Transverse colon (tissue), 4 donors: ENCODE measurements at regions not wholly inside any gene's neighbourhood (a gene's known extent, or its start where the extent isn't known, plus 50 kb on each side); places are given as distances from the start of the nearest gene placed in this dataset.
"Not testable (repeated sequence)": the region's sequence is repeated elsewhere in the genome, so short reads cannot be mapped to it uniquely, and the experiment has no call there.

Experiments used
- EP300 ChIP-seq: sonication (generic); formaldehyde crosslinking; IDR thresholded peaks from one replicate; pipeline ENCODE4 v1.6.1; 2017; ENCODE audit warnings: antibody characterized with exemption, low read depth
- POLR2A ChIP-seq: fragments of 450-650 bp; IDR thresholded peaks from one replicate; pipeline ENCODE4 v1.6.1; 2016; ENCODE audit warnings: antibody characterized with exemption, mild to moderate bottlenecking, moderate library complexity
- POLR2AphosphoS5 ChIP-seq, 3 donors: sonication (generic); formaldehyde crosslinking; IDR thresholded peaks; one replicate each; pipeline ENCODE4 v1.6.1; 2016; ENCODE audit warnings: antibody characterized with exemption in 3 of 3
- TF ChIP-seq, protein P1 (sequence below), 5 experiments: fragments of 200-600 bp in 3 of 5; fragments of 450-650 bp in 2 of 5; sonication (generic) in 3 of 5; IDR thresholded peaks; 1 replicate in 2 of 5; 2 replicates in 3 of 5; pipeline ENCODE4 v1.5.1; 2016 to 2017; ENCODE audit warnings: antibody characterized with exemption in 5 of 5, inconsistent platforms in 3 of 5, mild to moderate bottlenecking in 2 of 5, moderate library complexity in 1 of 5

DNA sequence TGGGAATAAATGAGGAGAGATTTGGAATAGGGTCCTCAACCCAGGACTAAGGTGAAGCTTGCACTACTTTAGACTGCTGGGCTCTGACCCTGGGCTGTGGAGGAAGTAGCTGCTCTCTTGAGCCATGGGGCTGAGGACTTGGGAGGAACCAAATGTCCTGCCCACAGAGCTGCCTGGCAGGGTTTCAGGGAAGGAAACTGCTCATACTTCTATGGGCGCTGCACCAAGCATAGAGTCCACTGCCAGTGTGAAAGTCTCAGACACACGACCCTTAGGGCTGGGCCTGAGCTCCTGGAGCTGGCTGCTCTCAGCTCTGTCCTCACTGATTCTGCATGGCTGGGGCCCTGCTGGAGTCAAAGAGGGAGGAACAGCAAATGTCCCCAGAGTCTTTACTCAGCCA, 461.7 kb downstream of the RPIA start:
- not testable (repeated sequence) for TF ChIP-seq POLR2A; POLR2AphosphoS5 (IDR thresholded peaks at IDR 0.05); EP300
- TF ChIP-seq, protein P1, sequence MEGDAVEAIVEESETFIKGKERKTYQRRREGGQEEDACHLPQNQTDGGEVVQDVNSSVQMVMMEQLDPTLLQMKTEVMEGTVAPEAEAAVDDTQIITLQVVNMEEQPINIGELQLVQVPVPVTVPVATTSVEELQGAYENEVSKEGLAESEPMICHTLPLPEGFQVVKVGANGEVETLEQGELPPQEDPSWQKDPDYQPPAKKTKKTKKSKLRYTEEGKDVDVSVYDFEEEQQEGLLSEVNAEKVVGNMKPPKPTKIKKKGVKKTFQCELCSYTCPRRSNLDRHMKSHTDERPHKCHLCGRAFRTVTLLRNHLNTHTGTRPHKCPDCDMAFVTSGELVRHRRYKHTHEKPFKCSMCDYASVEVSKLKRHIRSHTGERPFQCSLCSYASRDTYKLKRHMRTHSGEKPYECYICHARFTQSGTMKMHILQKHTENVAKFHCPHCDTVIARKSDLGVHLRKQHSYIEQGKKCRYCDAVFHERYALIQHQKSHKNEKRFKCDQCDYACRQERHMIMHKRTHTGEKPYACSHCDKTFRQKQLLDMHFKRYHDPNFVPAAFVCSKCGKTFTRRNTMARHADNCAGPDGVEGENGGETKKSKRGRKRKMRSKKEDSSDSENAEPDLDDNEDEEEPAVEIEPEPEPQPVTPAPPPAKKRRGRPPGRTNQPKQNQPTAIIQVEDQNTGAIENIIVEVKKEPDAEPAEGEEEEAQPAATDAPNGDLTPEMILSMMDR (IDR thresholded peaks at IDR 0.05), result not testable (repeated sequence)
